HL-60 (cell line): ENCODE measurements at regions not wholly inside any gene's neighbourhood (a gene's known extent, or its start where the extent isn't known, plus 50 kb on each side); places are given as distances from the start of the nearest gene placed in this dataset.

ENCODE experiments used
- DNase-seq, 2 experiments: peaks; one replicate each; pipeline ENCODE4 v3.0.0-alpha.2; 2010 to 2020; ENCODE audit warnings: low read depth in 1 of 2, low spot score in 1 of 2
- H3K27ac ChIP-seq: fragments of 250-450 bp; sonication (Bioruptor Pico); replicated peaks from 2 replicates; pipeline ENCODE4 v1.5.1; 2020; ENCODE audit warnings: mild to moderate bottlenecking, moderate library complexity
- H3K27me3 ChIP-seq: fragments of 250-450 bp; sonication (Bioruptor Pico); 2 replicates; pipeline ENCODE4 v1.5.1; 2021; ENCODE audit warnings: mild to moderate bottlenecking, moderate library complexity; ENCODE audit not compliant: insufficient read depth, poor library complexity, severe bottlenecking
- H3K4me3 ChIP-seq: replicated peaks from 2 replicates; pipeline ENCODE4 v1.5.1; 2011; ENCODE audit warnings: mild to moderate bottlenecking, control low read depth, low read length; ENCODE audit not compliant: insufficient read depth
- GABPA ChIP-seq: IDR thresholded peaks from 2 replicates; pipeline ENCODE4 v1.6.1; 2012; ENCODE audit warnings: low read depth
- POLR2AphosphoS5 ChIP-seq: IDR thresholded peaks from 2 replicates; pipeline ENCODE4 v1.6.1; 2012; ENCODE audit warnings: low read depth
- SPI1 ChIP-seq: IDR thresholded peaks from 2 replicates; pipeline ENCODE4 v1.6.1; 2012; ENCODE audit warnings: low read depth, mild to moderate bottlenecking, borderline replicate concordance
- TF ChIP-seq, protein P1 (sequence below): IDR thresholded peaks from one replicate; pipeline ENCODE4 v1.5.1; 2011; ENCODE audit warnings: low read length, control low read depth, inconsistent platforms; ENCODE audit not compliant: insufficient read depth
- TF ChIP-seq, protein P2 (sequence below): IDR thresholded peaks from 2 replicates; pipeline ENCODE4 v1.6.1; 2012; ENCODE audit warnings: low read depth; ENCODE audit not compliant: insufficient replicate concordance

DNA sequence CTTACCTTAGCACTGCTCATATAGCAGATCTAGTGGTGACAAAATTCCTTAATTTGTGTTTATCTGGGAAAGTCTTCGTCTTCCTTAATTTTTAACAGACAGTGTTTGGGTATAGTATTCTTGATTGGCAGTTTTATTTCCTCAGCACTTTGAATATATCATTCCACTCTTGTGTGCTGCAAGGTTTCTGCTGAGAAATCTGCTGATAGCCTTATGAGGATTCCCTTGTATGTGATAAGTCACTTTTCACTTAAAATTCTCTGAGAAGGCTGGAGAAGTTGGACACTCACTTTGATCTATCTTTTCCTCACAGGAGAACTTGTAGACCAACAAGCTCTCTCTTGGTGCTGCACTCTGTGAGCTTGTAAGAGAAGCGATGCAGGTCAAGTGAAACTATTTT lies 306.1 kb upstream of the RTL1 start:
- Histone ChIP-seq H3K4me3 (no peak overlapping the region), H3K27me3 (no peaks in the 10 kb centered on the region), H3K27ac (no peak overlapping the region)
- DNase-seq: no peak
- TF ChIP-seq SPI1: no peak
- TF ChIP-seq, protein P1, sequence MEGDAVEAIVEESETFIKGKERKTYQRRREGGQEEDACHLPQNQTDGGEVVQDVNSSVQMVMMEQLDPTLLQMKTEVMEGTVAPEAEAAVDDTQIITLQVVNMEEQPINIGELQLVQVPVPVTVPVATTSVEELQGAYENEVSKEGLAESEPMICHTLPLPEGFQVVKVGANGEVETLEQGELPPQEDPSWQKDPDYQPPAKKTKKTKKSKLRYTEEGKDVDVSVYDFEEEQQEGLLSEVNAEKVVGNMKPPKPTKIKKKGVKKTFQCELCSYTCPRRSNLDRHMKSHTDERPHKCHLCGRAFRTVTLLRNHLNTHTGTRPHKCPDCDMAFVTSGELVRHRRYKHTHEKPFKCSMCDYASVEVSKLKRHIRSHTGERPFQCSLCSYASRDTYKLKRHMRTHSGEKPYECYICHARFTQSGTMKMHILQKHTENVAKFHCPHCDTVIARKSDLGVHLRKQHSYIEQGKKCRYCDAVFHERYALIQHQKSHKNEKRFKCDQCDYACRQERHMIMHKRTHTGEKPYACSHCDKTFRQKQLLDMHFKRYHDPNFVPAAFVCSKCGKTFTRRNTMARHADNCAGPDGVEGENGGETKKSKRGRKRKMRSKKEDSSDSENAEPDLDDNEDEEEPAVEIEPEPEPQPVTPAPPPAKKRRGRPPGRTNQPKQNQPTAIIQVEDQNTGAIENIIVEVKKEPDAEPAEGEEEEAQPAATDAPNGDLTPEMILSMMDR: no peak
- TF ChIP-seq GABPA: no peak
- no peak for TF ChIP-seq POLR2AphosphoS5
- TF ChIP-seq, protein P2, sequence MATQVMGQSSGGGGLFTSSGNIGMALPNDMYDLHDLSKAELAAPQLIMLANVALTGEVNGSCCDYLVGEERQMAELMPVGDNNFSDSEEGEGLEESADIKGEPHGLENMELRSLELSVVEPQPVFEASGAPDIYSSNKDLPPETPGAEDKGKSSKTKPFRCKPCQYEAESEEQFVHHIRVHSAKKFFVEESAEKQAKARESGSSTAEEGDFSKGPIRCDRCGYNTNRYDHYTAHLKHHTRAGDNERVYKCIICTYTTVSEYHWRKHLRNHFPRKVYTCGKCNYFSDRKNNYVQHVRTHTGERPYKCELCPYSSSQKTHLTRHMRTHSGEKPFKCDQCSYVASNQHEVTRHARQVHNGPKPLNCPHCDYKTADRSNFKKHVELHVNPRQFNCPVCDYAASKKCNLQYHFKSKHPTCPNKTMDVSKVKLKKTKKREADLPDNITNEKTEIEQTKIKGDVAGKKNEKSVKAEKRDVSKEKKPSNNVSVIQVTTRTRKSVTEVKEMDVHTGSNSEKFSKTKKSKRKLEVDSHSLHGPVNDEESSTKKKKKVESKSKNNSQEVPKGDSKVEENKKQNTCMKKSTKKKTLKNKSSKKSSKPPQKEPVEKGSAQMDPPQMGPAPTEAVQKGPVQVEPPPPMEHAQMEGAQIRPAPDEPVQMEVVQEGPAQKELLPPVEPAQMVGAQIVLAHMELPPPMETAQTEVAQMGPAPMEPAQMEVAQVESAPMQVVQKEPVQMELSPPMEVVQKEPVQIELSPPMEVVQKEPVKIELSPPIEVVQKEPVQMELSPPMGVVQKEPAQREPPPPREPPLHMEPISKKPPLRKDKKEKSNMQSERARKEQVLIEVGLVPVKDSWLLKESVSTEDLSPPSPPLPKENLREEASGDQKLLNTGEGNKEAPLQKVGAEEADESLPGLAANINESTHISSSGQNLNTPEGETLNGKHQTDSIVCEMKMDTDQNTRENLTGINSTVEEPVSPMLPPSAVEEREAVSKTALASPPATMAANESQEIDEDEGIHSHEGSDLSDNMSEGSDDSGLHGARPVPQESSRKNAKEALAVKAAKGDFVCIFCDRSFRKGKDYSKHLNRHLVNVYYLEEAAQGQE: no peak

DNA sequence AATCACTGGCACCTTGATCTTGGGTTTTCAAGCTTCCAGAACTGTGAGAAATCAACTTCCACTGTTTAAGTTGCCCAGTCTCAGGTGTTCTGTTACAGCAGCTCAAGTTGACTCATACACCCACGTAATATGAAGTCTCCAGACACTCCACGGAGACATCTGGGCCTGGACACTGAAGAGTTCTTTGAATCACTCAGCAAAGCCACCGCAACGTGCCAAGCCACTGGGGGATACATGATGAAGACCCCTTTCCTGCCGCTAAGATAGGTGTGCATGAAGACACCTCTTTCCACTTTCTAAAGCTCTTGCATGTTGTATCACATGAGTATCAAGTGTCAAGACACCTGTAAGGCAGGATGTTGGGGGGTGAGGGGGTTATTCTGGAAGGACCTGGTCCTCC lies 311.7 kb upstream of the RTL1 start:
- Histone ChIP-seq H3K4me3 (no peak overlapping the region), H3K27me3 (no peaks in the 10 kb centered on the region), H3K27ac (no peak overlapping the region)
- no peak for DNase-seq
- no peak for TF ChIP-seq GABPA
- no peak for TF ChIP-seq POLR2AphosphoS5
- TF ChIP-seq, protein P2: no peak
- TF ChIP-seq, protein P1: no peak
- no peak for TF ChIP-seq SPI1

DNA sequence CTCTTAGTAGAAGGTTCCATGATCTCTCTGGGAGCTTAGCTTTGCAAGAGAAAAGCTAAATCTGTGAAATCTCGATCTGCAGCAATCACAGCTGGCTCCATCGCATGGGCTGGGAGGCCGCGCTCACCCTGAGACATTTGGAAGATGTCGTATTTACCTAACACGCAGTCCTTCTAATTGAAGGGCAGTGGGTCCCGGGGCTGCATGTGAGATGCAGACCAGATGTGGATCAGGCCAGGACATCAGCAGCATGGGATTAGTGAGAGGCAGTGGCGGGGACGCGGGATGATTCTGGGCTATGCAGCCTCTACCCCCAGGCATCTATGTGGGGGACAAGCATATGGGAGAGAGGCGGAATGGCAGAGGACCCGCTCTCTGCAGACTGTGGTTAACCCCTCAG lies 312.4 kb upstream of the RTL1 start:
- no peaks in the 10 kb centered on the region for H3K27me3 ChIP-seq
- TF ChIP-seq GABPA (no peak), SPI1 (no peak), POLR2AphosphoS5 (no peak)
- TF ChIP-seq, protein P2: no peak
- TF ChIP-seq, protein P1: no peak
- no peak overlapping the region for H3K27ac ChIP-seq
- no peak for DNase-seq
- no peak overlapping the region for H3K4me3 ChIP-seq
